Activated T-cell treated with anti-CD3 and anti-CD28 coated beads, Interleukin-2, amount 50 U/mL, for 24 hours (primary cell): ENCODE measurements at regions not wholly inside any gene's neighbourhood (a gene's known extent, or its start where the extent isn't known, plus 50 kb on each side); places are given as distances from the start of the nearest gene placed in this dataset.

Experiments used
- DNase-seq: peaks from one replicate; pipeline ENCODE4 v3.0.0-alpha.2; 2020
- H3K27ac Mint-ChIP-seq: 2 replicates; pipeline ENCODE4 v1.8.0; 2020; ENCODE audit warnings: mild to moderate bottlenecking, mixed read lengths
- H3K27me3 Mint-ChIP-seq: 2 replicates; pipeline ENCODE4 v1.8.0; 2020; ENCODE audit warnings: mixed read lengths
- H3K36me3 Mint-ChIP-seq: 2 replicates; pipeline ENCODE4 v1.8.0; 2020; ENCODE audit warnings: low read depth, mixed read lengths
- H3K4me1 Mint-ChIP-seq: 2 replicates; pipeline ENCODE4 v1.8.0; 2020; ENCODE audit warnings: low read depth, mixed read lengths
- H3K4me3 Mint-ChIP-seq: 2 replicates; pipeline ENCODE4 v1.8.0; 2020; ENCODE audit warnings: mild to moderate bottlenecking, moderate library complexity, mixed read lengths
- H3K9me3 Mint-ChIP-seq: 2 replicates; pipeline ENCODE4 v1.8.0; 2020; ENCODE audit warnings: mixed read lengths

DNA sequence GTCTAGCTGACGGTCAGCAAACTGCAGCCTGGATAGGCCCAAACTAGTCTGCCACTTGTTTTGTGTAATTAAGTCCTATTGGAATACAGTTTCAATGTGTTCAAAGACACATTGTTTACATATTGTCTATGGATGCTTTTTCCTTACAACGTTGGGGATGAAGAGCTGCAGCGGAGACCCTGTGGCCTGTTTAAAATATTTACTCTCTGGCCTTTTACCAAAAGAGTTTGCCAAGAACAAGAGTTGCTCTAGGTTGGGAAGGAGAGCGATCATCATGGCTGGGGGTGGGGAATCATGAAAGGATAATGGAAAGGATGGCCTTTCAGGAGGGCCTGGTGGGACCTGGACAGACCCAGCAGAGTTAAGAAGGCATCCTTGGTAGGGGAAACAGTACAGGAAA lies 274.9 kb upstream of the ZFHX3 start:
- no peak for DNase-seq
- Mint-ChIP-seq H3K9me3 (peaks cover 3% of the 10 kb centered on the region), H3K4me3 (no peak overlapping the region), H3K4me1 (no peaks in the 10 kb centered on the region), H3K27ac (no peak overlapping the region), H3K36me3 (no peaks in the 10 kb centered on the region), H3K27me3 (no peaks in the 10 kb centered on the region)

DNA sequence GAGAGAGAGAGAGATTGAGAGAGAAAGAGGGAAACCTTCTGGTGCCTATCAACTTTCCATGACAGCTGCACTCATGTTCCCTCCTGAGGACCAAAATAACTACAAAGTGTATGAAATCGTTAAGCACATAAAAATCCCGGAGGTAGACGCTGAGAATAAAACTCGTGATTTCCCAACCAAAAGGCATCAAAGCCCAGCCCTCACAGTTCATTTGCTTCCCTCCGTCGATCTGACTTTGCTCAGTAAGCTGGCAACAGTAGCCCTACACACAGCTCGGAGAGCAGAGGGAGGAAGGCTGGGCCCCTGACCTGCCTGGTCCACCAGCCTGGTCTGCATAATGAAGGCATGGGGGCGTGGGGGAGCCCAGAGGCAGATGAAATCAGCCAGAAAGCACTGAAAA lies 273.9 kb upstream of the ZFHX3 start:
- H3K4me1 Mint-ChIP-seq = no peaks in the 10 kb centered on the region
- no peaks in the 10 kb centered on the region for H3K27me3 Mint-ChIP-seq
- H3K27ac Mint-ChIP-seq = no peak overlapping the region
- no peak overlapping the region for H3K4me3 Mint-ChIP-seq
- no peaks in the 10 kb centered on the region for H3K9me3 Mint-ChIP-seq
- no peaks in the 10 kb centered on the region for H3K36me3 Mint-ChIP-seq
- DNase-seq = no peak

DNA sequence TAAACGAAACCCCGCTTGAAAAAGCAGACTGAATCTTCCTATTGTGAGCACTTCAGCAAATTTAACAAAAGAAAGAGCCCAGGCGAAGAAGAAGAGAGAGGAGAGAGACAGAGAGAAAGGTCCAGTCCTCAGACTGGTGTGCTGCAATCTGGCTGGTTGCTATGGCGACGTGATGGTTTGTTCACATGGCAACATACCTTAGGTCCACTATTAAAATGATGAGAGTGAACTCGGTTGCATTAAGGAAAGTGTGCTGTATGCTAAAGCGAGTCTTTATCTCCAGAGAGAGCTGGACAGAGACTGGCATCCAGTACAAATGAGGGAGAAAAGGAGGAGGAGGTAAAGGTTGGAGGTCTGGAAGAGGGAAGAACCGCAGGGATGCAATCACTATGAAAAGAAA lies 271.8 kb upstream of the ZFHX3 start:
- no peaks in the 10 kb centered on the region for H3K4me1 Mint-ChIP-seq
- no peaks in the 10 kb centered on the region for H3K36me3 Mint-ChIP-seq
- no peak for DNase-seq
- H3K27ac Mint-ChIP-seq = no peak overlapping the region
- no peaks in the 10 kb centered on the region for H3K9me3 Mint-ChIP-seq
- H3K4me3 Mint-ChIP-seq = no peak overlapping the region
- H3K27me3 Mint-ChIP-seq = no peaks in the 10 kb centered on the region

DNA sequence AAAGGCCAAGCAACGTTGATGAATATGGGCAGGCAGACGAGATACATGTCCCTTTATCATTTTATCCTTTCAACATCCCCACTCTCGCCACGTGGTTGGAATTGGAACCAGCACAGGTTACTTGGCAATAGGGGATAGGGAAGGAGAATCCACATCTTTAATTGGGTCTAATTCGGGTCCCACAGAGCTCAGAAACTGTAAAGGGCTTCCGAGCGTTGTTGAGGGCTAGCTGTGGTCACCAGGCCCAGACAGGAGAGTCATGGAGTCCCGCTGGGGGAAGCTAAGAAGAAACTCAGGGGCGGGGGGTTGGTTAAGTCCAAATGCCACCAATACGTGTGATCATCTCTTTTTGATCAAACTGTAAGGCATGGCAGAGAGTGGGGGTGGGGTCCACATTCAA lies 271.3 kb upstream of the ZFHX3 start:
- no peaks in the 10 kb centered on the region for H3K9me3 Mint-ChIP-seq
- H3K27ac Mint-ChIP-seq = no peak overlapping the region
- DNase-seq = no peak
- no peaks in the 10 kb centered on the region for H3K27me3 Mint-ChIP-seq
- H3K4me1 Mint-ChIP-seq = no peaks in the 10 kb centered on the region
- H3K4me3 Mint-ChIP-seq = no peak overlapping the region
- no peaks in the 10 kb centered on the region for H3K36me3 Mint-ChIP-seq

DNA sequence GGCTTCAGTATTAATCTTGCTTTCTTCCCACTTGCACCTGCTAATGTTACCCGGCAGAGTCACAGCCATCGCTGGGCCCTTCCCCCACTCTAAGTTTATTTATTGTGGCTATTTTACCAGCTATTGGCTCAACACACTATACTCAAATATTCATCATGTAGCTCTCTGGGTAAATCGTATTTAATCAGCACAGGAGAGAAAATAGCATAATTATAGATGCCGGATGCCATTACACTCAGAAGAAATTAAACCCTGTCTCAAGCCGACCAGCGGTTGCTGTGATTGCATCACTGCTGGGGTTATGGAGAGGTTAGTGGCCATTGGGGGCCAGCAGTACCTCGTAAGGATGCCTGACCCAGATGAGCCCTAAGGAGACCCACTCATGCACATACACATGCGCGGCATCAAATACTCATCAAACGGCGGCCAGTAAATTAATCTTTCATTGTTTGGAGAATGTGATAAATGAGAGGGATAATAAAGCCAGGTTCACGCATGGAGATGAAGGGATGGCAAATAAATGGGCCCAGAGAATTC lies 269.5 kb upstream of the ZFHX3 start:
- Mint-ChIP-seq H3K4me1 (no peaks in the 10 kb centered on the region), H3K9me3 (no peaks in the 10 kb centered on the region), H3K36me3 (no peaks in the 10 kb centered on the region), H3K4me3 (no peak overlapping the region), H3K27ac (no peak overlapping the region), H3K27me3 (no peaks in the 10 kb centered on the region)
- no peak for DNase-seq

DNA sequence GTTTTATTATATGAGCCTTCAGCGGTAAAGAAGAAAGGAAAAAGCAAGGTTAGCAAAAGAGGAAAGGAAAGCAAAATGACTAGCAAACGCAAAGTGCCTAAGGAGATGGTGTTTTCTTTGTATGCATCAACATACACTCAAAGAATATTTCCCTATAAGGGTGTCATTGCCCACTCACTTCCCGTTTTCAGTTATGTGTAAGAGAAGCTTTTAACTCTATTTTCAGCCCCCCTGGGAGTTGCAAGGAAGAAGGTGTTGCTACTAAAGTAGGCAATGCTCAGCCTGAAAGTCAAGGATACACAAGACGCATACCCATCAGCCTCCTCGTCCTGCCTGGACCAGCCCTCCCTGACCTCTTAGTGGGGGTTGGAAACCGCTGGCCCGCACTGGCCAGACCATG lies 267.7 kb upstream of the ZFHX3 start:
- Mint-ChIP-seq H3K4me3 (no peak overlapping the region), H3K4me1 (no peaks in the 10 kb centered on the region), H3K36me3 (no peaks in the 10 kb centered on the region), H3K27me3 (no peaks in the 10 kb centered on the region), H3K9me3 (no peaks in the 10 kb centered on the region), H3K27ac (no peak overlapping the region)
- no peak for DNase-seq

DNA sequence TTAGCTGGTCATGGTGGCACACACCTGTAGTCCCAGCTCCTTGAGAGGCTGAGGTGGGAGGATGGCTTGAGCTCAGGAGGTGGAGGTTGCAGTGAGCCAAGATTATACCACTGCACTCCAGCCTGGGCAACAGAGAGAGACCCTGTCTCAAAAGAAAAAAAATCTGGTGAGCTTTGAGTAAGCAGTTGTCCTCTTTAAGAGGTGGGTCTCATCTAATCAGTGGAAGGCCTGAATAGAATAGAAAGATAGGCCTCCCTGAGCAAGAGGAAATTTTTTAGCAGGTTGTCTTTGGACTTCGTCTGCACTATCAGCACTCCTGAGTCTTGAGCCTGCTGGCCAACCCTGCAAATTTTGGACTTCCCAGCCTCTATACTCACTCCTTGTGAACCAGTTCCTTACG lies 266.0 kb upstream of the ZFHX3 start:
- H3K27ac Mint-ChIP-seq = no peak overlapping the region
- no peaks in the 10 kb centered on the region for H3K27me3 Mint-ChIP-seq
- no peaks in the 10 kb centered on the region for H3K36me3 Mint-ChIP-seq
- H3K4me3 Mint-ChIP-seq = no peak overlapping the region
- no peak for DNase-seq
- no peaks in the 10 kb centered on the region for H3K4me1 Mint-ChIP-seq
- no peaks in the 10 kb centered on the region for H3K9me3 Mint-ChIP-seq

DNA sequence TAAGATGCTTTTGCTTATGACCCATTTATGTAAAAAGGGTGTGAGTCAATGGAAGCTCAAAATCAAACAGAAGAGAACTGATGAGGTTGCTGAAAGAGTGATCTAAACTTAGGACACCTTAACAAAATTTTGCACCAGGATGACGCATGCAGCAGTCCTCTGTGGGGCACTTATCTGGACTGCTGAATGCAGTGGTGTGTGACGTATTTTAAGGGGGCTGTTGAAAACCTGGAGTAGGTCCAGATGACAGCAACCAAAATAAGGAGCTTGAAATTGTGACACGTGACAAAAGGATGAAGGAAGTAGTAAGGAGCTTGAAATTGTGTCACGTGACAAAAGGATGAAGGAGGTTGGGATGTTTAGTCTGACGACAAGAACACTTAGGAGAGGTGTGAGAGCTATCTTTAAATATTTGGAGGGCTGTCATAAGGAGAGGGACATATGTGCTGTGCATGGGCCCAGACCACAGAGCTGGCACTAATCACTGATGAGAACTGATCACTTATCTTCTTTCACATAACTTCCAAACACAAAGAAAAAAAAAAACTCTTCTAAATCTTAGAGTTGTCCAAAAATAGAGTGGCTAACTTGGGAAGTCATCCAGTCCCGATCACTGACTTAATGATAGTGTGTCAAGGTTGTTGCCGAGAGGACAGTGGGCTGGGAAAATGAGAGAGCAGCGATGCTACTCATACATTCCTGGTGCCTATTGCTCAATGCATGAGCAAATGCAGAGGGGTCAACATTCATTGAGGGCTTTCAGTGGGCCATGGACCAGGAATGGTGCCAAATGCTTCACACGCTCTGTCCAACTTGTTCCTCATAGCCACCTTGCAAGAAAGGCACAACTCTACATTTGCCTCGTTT lies 264.2 kb upstream of the ZFHX3 start:
- Mint-ChIP-seq H3K4me1 (no peaks in the 10 kb centered on the region), H3K9me3 (no peaks in the 10 kb centered on the region), H3K4me3 (no peak overlapping the region), H3K27me3 (no peaks in the 10 kb centered on the region), H3K27ac (no peak overlapping the region), H3K36me3 (no peaks in the 10 kb centered on the region)
- no peak for DNase-seq

DNA sequence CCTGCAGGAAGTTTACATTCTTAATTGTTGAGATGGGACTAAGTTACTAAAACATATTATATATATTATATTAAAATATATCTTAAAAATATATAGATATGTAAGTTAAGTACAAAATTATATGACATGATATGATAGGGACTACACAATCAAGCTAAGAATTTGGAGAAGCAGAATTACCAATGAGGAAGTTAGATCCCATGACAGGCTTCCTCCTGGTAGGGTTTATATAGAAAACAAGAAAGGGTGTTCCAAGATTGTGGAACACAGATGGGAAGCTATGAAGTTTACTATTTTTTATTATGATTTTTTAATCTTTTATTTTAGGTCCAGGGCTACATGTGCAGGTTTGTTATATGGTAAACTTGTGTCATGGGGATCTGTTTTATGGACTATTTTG lies 260.8 kb upstream of the ZFHX3 start:
- Mint-ChIP-seq H3K27ac (no peak overlapping the region), H3K9me3 (no peaks in the 10 kb centered on the region), H3K4me3 (no peak overlapping the region), H3K4me1 (no peaks in the 10 kb centered on the region), H3K36me3 (no peaks in the 10 kb centered on the region), H3K27me3 (no peaks in the 10 kb centered on the region)
- DNase-seq = no peak

DNA sequence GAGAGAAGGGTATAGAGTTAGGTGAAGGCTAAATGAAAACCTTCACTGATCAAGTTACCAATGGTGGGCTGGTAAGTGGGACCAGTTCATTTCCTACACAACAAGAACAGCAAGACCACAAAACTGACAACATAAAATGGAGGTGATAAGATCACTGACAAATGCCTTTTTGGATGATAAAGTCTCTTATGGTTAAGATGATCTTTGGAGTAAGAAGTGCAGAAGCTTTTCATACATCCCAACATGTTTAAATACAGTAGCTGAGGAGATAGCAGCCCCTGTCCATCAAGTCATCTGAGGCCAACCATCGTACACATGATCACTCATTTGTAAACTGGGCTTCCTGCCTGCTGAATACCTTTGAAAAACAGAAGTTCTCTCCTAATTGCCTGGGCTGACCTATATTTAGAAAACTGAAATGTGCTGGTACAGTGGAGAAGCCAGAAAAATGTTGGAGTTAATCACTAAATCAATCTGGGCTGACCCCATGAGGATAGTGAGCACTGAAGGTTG lies 259.0 kb upstream of the ZFHX3 start:
- Mint-ChIP-seq H3K27me3 (no peaks in the 10 kb centered on the region), H3K4me3 (no peak overlapping the region), H3K9me3 (no peaks in the 10 kb centered on the region), H3K4me1 (no peaks in the 10 kb centered on the region), H3K27ac (no peak overlapping the region), H3K36me3 (no peaks in the 10 kb centered on the region)
- no peak for DNase-seq

DNA sequence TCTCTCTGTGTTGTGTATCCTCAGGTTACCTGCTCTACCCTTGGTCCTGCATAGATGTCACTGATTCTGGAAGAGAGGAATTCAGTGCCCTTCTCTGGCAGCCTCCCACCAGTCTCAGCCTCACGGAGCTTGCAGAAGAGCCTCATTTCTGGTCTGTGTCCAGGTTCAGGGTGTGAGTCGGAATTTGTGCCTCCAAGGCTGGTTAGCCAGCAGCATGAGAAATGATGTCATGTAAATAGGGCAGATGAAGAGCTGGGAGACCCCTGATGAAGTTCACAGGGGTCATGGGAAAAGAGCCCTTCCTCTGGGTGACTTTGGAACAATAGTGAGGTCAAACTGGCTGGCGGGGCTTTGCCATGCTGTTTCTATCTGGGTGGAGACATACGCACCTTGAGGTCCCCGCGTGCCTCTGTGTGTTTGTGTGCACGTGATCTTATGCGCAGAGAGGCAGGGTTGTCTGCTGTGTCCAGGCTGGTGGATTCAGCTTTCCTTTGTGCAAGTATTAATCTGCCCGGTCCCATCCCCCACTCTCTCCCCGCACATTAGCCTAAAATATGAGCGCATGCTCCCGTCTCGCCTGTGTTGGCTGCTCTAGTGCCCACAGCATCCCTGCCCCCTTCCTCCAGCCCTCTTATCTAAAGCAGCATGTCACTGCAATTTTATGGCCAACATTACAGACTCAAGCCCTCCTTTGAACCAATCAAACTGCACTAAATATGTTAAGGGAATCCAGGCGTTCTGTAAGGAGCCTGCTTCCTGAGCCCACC lies 256.3 kb upstream of the ZFHX3 start:
- no peaks in the 10 kb centered on the region for H3K27me3 Mint-ChIP-seq
- H3K27ac Mint-ChIP-seq = no peak overlapping the region
- no peak overlapping the region for H3K4me3 Mint-ChIP-seq
- DNase-seq = no peak
- no peaks in the 10 kb centered on the region for H3K36me3 Mint-ChIP-seq
- H3K4me1 Mint-ChIP-seq = no peaks in the 10 kb centered on the region
- H3K9me3 Mint-ChIP-seq = no peaks in the 10 kb centered on the region

DNA sequence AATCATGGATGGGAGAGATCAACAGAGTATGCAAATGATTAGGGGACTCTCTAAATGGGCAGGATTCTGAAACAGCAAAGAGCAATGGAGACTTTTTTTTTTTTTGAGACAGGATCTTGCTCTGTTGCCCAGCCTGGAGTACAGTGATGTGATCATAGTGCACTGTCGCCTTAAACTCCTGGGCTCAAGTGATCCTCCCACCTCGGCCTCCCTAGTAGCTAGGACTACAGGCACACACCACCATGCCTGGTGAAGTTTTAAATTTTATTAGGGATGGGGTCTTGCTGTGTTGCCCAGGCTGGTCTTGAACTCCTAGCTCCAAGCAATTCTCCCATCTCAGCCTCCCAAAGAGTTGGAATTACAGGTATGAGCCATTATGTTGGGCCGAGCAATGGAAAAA lies 255.0 kb upstream of the ZFHX3 start:
- DNase-seq = no peak
- Mint-ChIP-seq H3K27me3 (no peaks in the 10 kb centered on the region), H3K4me1 (no peaks in the 10 kb centered on the region), H3K4me3 (no peak overlapping the region), H3K27ac (no peak overlapping the region), H3K9me3 (no peaks in the 10 kb centered on the region), H3K36me3 (no peaks in the 10 kb centered on the region)

DNA sequence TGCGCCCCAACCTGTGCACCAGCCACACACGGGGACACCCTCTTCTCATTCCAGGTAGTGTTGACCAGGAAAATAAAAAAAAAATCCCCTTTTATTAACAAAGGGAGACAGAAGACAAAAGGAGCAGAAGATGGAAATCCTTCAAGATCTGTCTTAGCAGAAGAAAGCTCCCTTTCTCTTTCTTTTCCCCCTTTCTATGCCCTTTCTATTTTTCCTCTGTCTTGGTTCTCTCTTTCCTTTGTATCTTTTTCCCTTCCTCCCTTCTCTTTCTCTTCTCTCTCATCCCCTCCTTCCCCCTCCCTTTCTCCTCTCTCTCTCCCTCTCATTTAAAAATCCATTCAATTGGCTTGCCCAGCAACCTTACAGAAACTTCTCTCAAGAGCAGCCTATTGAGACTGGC lies 254.1 kb upstream of the ZFHX3 start:
- no peak for DNase-seq
- Mint-ChIP-seq H3K36me3 (no peaks in the 10 kb centered on the region), H3K9me3 (no peaks in the 10 kb centered on the region), H3K4me1 (no peaks in the 10 kb centered on the region), H3K4me3 (no peak overlapping the region), H3K27ac (no peak overlapping the region), H3K27me3 (no peaks in the 10 kb centered on the region)

DNA sequence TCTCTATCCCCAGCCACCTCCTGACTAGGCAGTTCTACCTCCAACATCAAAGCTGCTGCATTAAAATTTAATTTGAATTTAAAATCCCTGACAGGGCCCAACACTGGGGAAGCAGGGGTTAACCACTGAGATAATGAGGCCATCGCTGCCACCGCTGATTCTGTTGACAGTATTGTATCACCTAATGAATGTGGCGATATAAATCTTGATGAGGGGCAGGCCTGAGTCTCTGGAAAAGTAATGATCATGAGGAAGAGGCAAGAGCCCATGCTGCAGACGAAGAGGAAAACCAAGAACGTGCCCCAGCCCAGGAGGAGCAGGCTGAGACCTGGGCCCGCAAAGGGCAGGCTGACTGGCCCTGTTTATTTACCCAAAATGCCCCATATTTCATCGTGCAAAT lies 251.4 kb upstream of the ZFHX3 start:
- H3K4me3 Mint-ChIP-seq = no peak overlapping the region
- H3K27me3 Mint-ChIP-seq = no peaks in the 10 kb centered on the region
- no peaks in the 10 kb centered on the region for H3K36me3 Mint-ChIP-seq
- no peaks in the 10 kb centered on the region for H3K4me1 Mint-ChIP-seq
- no peak for DNase-seq
- H3K9me3 Mint-ChIP-seq = no peaks in the 10 kb centered on the region
- no peak overlapping the region for H3K27ac Mint-ChIP-seq

DNA sequence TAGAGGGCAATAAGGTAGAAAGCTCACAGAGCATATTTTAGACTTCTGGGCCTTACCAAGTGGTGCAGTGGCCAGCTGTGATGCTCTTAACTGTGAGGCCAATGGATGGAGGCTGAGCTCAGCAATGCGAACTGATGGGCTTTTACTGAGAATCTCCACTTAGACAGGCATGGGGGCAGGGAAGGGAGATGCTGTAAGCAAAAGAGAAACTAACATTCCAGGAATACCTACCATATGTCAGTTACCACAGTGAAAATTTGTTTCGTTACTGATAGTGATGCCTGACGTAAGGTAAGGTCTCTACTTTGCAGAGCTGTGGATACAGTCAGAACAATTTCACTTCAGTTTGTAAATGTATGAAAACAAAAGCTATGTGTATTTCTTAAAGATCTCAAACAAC lies 250.6 kb upstream of the ZFHX3 start:
- Mint-ChIP-seq H3K36me3 (no peaks in the 10 kb centered on the region), H3K27ac (no peak overlapping the region), H3K4me3 (no peak overlapping the region), H3K27me3 (no peaks in the 10 kb centered on the region), H3K4me1 (no peaks in the 10 kb centered on the region), H3K9me3 (no peaks in the 10 kb centered on the region)
- DNase-seq = no peak
